MCF 10A (cell line): ENCODE measurements at regions not wholly inside any gene's neighbourhood (a gene's known extent, or its start where the extent isn't known, plus 50 kb on each side); places are given as distances from the start of the nearest gene placed in this dataset.

ENCODE experiments used
- BruUV-seq: library from RNA; stranded (reverse); fragments of 400-500 nt; replicated peaks from 2 replicates; lab custom pipeline; 2021; lab: Mats Ljungman, UMichigan
- CTCF ChIA-PET: fragments of 300-600 bp; sonication (Branson Sonifier 250); formaldehyde crosslinking; extraction: SDS; loops from one replicate; lab custom pipeline; 2021; ENCODE audit warnings: antibody characterized with exemption, inconsistent platforms; lab: Yijun Ruan, JAX
- POLR2A ChIA-PET: fragments of 300-600, 350-650 bp; sonication (Branson Sonifier 250); formaldehyde crosslinking; extraction: SDS; loops from one replicate; lab custom pipeline; 2020; ENCODE audit warnings: antibody characterized with exemption, inconsistent platforms; lab: Yijun Ruan, JAX
- DNase-seq: peaks from one replicate; pipeline ENCODE4 v3.0.0-alpha.2; 2018; ENCODE audit not compliant: unreplicated experiment
- H3K27ac Mint-ChIP-seq: one replicate; pipeline ENCODE4 v1.8.0; 2022; ENCODE audit warnings: mild to moderate bottlenecking, low read depth, mixed read lengths; ENCODE audit not compliant: unreplicated experiment
- H3K27me3 Mint-ChIP-seq: one replicate; pipeline ENCODE4 v1.8.0; 2022; ENCODE audit warnings: mixed read lengths; ENCODE audit not compliant: insufficient read depth, unreplicated experiment
- H3K36me3 Mint-ChIP-seq: one replicate; pipeline ENCODE4 v1.8.0; 2022; ENCODE audit warnings: mild to moderate bottlenecking, moderate library complexity, mixed read lengths; ENCODE audit not compliant: insufficient read depth, unreplicated experiment
- H3K4me1 Mint-ChIP-seq: one replicate; pipeline ENCODE4 v1.8.0; 2022; ENCODE audit warnings: mixed read lengths; ENCODE audit not compliant: insufficient read depth, unreplicated experiment
- H3K4me3 Mint-ChIP-seq: one replicate; pipeline ENCODE4 v1.8.0; 2022; ENCODE audit warnings: mild to moderate bottlenecking, moderate library complexity, mixed read lengths; ENCODE audit not compliant: unreplicated experiment
- H3K9me3 Mint-ChIP-seq: one replicate; pipeline ENCODE4 v1.8.0; 2022; ENCODE audit warnings: mixed read lengths; ENCODE audit not compliant: unreplicated experiment
- CTCF ChIP-seq: fragments of 200-600 bp; IDR thresholded peaks from one replicate; pipeline ENCODE4 v1.8.0; 2022; ENCODE audit warnings: antibody characterized with exemption, mild to moderate bottlenecking; ENCODE audit not compliant: unreplicated experiment
- intact Hi-C: fragments of 100-400 bp; cut with micrococcal nuclease; formaldehyde crosslinking; loops from 2 replicates; pipeline ENCODE4 v1.14.1; 2022

- Mint-ChIP-seq H3K4me3 (no peak overlapping the region), H3K9me3 (no peaks in the 10 kb centered on the region), H3K27ac (no peak overlapping the region), H3K27me3 (peaks cover 32% of the 10 kb centered on the region), H3K36me3 (no peaks in the 10 kb centered on the region), H3K4me1 (no peaks in the 10 kb centered on the region)
- no peak for TF ChIP-seq CTCF
- no peak for DNase-seq
- POLR2A ChIA-PET = interaction anchor here (0.7 kb wide), 1 partner anchor 98 kb away, joined by 3 read pairs; no protein-coding TSS in a partner anchor
- intact Hi-C loops = no loop called here
- BruUV-seq = no TSS peak
- CTCF ChIA-PET = interaction anchor here (1.5 kb wide), 1 partner anchor 11 kb away, joined by 3 read pairs; no protein-coding TSS in a partner anchor
Measured at GRCh38 chr6:62904687-62905086, 306.6 kb upstream of the FKBP1C start.

- intact Hi-C loops = no loop called here
- Mint-ChIP-seq H3K9me3 (no peaks in the 10 kb centered on the region), H3K4me1 (no peaks in the 10 kb centered on the region), H3K4me3 (no peak overlapping the region), H3K36me3 (no peaks in the 10 kb centered on the region), H3K27ac (no peak overlapping the region), H3K27me3 (peaks cover 42% of the 10 kb centered on the region)
- DNase-seq = no peak
- ChIA-PET POLR2A (no interaction called here), CTCF (no interaction called here)
- no TSS peak for BruUV-seq
- TF ChIP-seq CTCF = no peak
Measured at GRCh38 chr6:62914530-62914929, 296.7 kb upstream of the FKBP1C start.

GRCh38 chr6:62923728-62924127, 287.5 kb upstream of the FKBP1C start:
- H3K27ac Mint-ChIP-seq = no peak overlapping the region
- no peaks in the 10 kb centered on the region for H3K9me3 Mint-ChIP-seq
- no peaks in the 10 kb centered on the region for H3K36me3 Mint-ChIP-seq
- no peak for TF ChIP-seq CTCF
- no TSS peak for BruUV-seq
- no peak overlapping the region for H3K4me3 Mint-ChIP-seq
- no peaks in the 10 kb centered on the region for H3K4me1 Mint-ChIP-seq
- DNase-seq = no peak
- intact Hi-C loops = no loop called here
- ChIA-PET POLR2A (no interaction called here), CTCF (no interaction called here)
- H3K27me3 Mint-ChIP-seq = no peaks in the 10 kb centered on the region

GRCh38 chr6:62940848-62941247, 270.4 kb upstream of the FKBP1C start:
- no TSS peak for BruUV-seq
- Mint-ChIP-seq H3K27me3 (no peaks in the 10 kb centered on the region), H3K27ac (no peak overlapping the region), H3K4me1 (no peaks in the 10 kb centered on the region), H3K4me3 (no peak overlapping the region), H3K36me3 (no peaks in the 10 kb centered on the region), H3K9me3 (peaks cover 6% of the 10 kb centered on the region)
- ChIA-PET CTCF (no interaction called here), POLR2A (no interaction called here)
- TF ChIP-seq CTCF = no peak
- intact Hi-C loops = no loop called here
- DNase-seq = no peak
